Lower lobe of right lung (tissue), 2 donors: ENCODE measurements at regions not wholly inside any gene's neighbourhood (a gene's known extent, or its start where the extent isn't known, plus 50 kb on each side); places are given as distances from the start of the nearest gene placed in this dataset.

Experiments used
- ATAC-seq, 2 donors: fragments of 200-7000 bp; cut with Tn5 transposase; one replicate each; pipeline ENCODE4 v1.9.1; 2020 to 2022; ENCODE audit warnings: mild to moderate bottlenecking in 2 of 2, moderate library complexity in 2 of 2
- DNase-seq: peaks from one replicate; pipeline ENCODE4 v3.0.0-alpha.2; 2020
- H3K27ac ChIP-seq: fragments of 200-600 bp; one replicate; pipeline ENCODE4 v1.8.0; 2022
- H3K27me3 ChIP-seq: fragments of 200-600 bp; one replicate; pipeline ENCODE4 v1.8.0; 2022; ENCODE audit warnings: low read depth
- H3K36me3 ChIP-seq: fragments of 200-600 bp; one replicate; pipeline ENCODE4 v1.8.0; 2022; ENCODE audit warnings: mild to moderate bottlenecking
- H3K4me1 ChIP-seq: fragments of 200-600 bp; one replicate; pipeline ENCODE4 v1.8.0; 2022
- H3K4me3 ChIP-seq: fragments of 200-600 bp; one replicate; pipeline ENCODE4 v1.8.0; 2022; ENCODE audit warnings: mild to moderate bottlenecking
- H3K9me3 ChIP-seq: fragments of 200-600 bp; one replicate; pipeline ENCODE4 v1.8.0; 2022
- intact Hi-C: fragments of 100-400 bp; cut with DNase I; formaldehyde crosslinking; loops from one replicate; pipeline ENCODE4 v1.11.0; 2022
- TF ChIP-seq, protein P1 (sequence below): fragments of 200-600 bp; IDR thresholded peaks from one replicate; pipeline ENCODE4 v1.8.0; 2022; ENCODE audit warnings: antibody characterized with exemption, mild to moderate bottlenecking
- donor health status: DM: no; HTN: yes; CAD: no; lungs with severe emphysema.

DNA sequence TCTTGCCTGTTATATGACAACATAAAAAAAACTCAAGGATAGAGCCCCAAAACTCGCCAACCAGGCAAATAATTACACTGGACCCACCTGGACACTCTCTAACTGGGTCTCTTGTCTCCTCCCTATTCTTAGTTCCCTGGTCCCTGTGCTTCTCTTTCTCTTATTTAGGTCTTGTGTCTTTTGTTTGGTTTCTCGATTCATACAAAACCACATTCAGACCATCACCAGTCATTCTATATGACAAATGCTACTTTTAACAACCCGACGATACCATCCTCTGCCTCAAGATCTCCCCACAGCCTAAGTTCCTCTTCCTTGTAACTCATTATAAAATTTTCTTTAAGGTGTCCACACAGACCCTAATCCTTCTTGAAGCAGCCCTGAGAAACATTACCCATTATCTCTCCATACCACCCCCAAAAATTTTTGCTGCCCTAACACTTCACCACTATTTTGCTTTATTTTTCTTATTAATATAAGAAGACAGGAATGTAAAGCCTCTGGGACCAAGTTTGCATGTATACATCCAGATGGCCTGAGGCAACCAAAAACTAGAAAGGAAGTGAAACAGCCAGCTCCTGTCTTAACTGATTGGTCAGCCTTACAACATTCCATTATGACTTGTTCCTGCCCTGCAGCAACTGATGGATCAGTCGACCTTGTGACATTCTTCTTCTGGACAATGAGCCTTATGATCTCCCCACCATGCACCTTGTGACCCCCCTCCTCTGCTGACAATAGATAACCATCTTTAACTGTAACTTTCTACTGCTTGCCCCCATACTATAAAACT, 638.2 kb downstream of the AMY1C start:
- DNase-seq: no peak
- no peak overlapping the region for H3K27ac ChIP-seq
- no peak overlapping the region for H3K4me3 ChIP-seq
- no peak for ATAC-seq
- TF ChIP-seq, protein P1, sequence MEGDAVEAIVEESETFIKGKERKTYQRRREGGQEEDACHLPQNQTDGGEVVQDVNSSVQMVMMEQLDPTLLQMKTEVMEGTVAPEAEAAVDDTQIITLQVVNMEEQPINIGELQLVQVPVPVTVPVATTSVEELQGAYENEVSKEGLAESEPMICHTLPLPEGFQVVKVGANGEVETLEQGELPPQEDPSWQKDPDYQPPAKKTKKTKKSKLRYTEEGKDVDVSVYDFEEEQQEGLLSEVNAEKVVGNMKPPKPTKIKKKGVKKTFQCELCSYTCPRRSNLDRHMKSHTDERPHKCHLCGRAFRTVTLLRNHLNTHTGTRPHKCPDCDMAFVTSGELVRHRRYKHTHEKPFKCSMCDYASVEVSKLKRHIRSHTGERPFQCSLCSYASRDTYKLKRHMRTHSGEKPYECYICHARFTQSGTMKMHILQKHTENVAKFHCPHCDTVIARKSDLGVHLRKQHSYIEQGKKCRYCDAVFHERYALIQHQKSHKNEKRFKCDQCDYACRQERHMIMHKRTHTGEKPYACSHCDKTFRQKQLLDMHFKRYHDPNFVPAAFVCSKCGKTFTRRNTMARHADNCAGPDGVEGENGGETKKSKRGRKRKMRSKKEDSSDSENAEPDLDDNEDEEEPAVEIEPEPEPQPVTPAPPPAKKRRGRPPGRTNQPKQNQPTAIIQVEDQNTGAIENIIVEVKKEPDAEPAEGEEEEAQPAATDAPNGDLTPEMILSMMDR: no peak
- H3K9me3 ChIP-seq: peaks cover 6% of the 10 kb centered on the region
- no peaks in the 10 kb centered on the region for H3K36me3 ChIP-seq
- intact Hi-C loops: no loop called here
- H3K27me3 ChIP-seq: no peaks in the 10 kb centered on the region
- no peaks in the 10 kb centered on the region for H3K4me1 ChIP-seq

DNA sequence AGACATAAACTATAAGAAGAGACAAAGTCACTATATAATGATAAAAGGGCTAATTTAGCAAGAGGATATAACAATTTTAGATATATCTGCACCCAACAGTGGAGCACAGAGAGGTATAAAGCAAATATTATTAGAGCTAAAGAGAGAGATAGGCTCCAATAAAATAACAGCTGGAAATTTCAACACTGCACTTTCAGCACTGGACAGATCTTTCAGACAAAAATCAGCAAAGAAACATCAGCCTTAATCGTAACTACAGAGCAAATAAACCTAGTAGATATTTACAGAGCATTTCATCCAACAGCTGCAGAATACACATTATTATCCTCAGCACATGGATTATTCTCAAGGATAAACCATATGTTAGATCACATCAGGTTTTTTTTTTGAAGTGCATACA, 642.9 kb downstream of the AMY1C start:
- intact Hi-C loops: no loop called here
- ATAC-seq: no peak
- DNase-seq: no peak

DNA sequence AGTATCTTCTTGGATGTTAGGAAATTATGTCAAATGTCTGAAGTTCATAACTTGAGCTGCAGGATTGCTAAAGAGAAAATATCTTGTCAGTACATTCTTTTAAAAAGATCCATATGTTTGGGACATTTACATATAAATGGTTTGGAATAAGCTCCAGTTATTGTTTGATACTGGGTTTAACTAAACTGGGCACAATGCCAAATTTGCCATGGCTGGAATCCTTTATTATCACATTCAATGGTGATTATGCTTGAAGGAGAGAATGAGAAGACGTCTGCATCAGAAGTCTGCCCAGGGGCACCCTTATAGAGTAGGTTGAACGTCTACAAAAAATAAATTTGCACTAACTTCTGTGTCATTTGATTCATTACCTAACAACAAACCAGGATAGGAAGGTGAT, 652.5 kb downstream of the AMY1C start:
- no peak for DNase-seq
- no peak for ATAC-seq
- Histone ChIP-seq H3K36me3 (no peaks in the 10 kb centered on the region), H3K27ac (no peak overlapping the region), H3K27me3 (no peaks in the 10 kb centered on the region), H3K4me1 (no peaks in the 10 kb centered on the region), H3K4me3 (no peak overlapping the region), H3K9me3 (no peaks in the 10 kb centered on the region)
- intact Hi-C loops: no loop called here
- TF ChIP-seq, protein P1: no peak

More for the DNA sequence above, 642.9 kb downstream of the AMY1C start:
- no peaks in the 10 kb centered on the region for H3K36me3 ChIP-seq
- H3K9me3 ChIP-seq: peaks cover 6% of the 10 kb centered on the region
- no peak overlapping the region for H3K4me3 ChIP-seq
- H3K4me1 ChIP-seq: no peaks in the 10 kb centered on the region
- no peaks in the 10 kb centered on the region for H3K27me3 ChIP-seq
- TF ChIP-seq, protein P1: no peak
- H3K27ac ChIP-seq: no peak overlapping the region

DNA sequence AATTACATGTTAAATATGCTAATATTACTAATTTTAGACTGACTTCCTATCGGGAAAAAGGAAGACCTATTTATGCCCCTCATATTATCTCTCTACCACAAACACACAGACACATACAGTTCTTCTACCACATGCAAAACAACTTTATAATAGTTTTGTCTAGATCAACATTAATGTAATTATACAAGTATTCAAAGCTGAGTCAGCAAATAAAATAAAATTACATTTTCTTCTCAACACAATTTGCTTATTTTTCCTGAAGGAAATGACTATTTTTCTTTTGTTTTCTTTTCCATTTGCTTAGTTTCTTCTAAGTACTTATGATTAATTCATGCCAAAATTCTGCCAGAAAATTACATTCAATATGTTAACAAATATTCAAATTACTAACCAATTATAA, 654.2 kb downstream of the AMY1C start:
- intact Hi-C loops: no loop called here
- H3K4me1 ChIP-seq: no peaks in the 10 kb centered on the region
- H3K36me3 ChIP-seq: no peaks in the 10 kb centered on the region
- H3K27me3 ChIP-seq: no peaks in the 10 kb centered on the region
- no peak for ATAC-seq
- DNase-seq: no peak
- H3K27ac ChIP-seq: no peak overlapping the region
- no peak overlapping the region for H3K4me3 ChIP-seq
- TF ChIP-seq, protein P1: no peak
- H3K9me3 ChIP-seq: no peaks in the 10 kb centered on the region

DNA sequence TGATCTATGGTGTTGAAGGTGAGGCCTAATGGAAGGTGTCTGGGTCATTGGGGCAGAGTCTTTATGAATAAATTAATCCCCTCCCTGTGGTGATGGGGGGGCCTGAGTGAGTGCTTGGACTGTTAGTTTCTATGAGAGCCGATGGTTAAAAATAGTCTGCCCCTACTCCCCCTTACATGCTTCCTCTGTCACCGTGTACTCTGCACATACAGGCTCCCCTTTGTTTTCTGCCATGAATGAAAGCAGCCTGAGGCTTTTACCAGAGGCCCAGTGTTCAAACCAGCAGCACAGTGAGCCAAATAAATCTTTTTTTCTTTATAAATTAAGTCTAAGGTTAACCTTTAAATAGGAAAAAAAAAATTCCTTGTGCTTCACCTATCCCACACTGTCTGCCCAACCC, 657.0 kb downstream of the AMY1C start:
- DNase-seq: no peak

More for the DNA sequence above, 657.0 kb downstream of the AMY1C start:
- Histone ChIP-seq H3K4me3 (no peak overlapping the region), H3K36me3 (no peaks in the 10 kb centered on the region), H3K9me3 (no peaks in the 10 kb centered on the region), H3K4me1 (no peaks in the 10 kb centered on the region), H3K27ac (no peak overlapping the region), H3K27me3 (no peaks in the 10 kb centered on the region)
- TF ChIP-seq, protein P1: no peak
- intact Hi-C loops: no loop called here
- no peak for ATAC-seq
